HEK293 (cell line): ENCODE measurements at regions not wholly inside any gene's neighbourhood (a gene's known extent, or its start where the extent isn't known, plus 50 kb on each side); places are given as distances from the start of the nearest gene placed in this dataset.

Experiments used
- CTCF ChIA-PET: fragments of 350-600 bp; formaldehyde crosslinking; extraction: SDS; loops from one replicate; lab custom pipeline; 2021; ENCODE audit warnings: antibody characterized with exemption; lab: Yijun Ruan, JAX
- POLR2A ChIA-PET: fragments of 300-600 bp; formaldehyde crosslinking; extraction: SDS; loops from one replicate; lab custom pipeline; 2020; ENCODE audit warnings: antibody characterized with exemption, inconsistent platforms; lab: Yijun Ruan, JAX
- H3K27ac ChIP-seq: fragments of 200-500 bp; sonication (Bioruptor generic); 2 replicates; pipeline ENCODE4 v1.5.1; 2014; ENCODE audit warnings: low read depth, low read length, control low read depth, inconsistent platforms; ENCODE audit errors: extremely low read depth
- H3K36me3 ChIP-seq, 2 experiments: fragments of 200-500 bp in 1 of 2; sonication (Bioruptor generic) in 1 of 2; 1 replicate in 1 of 2; 2 replicates in 1 of 2; pipeline ENCODE4 v1.5.1; 2014 to 2017; ENCODE audit warnings: inconsistent platforms in 2 of 2, low read length in 2 of 2; ENCODE audit not compliant: control insufficient read depth in 2 of 2, insufficient read depth in 1 of 2
- H3K4me1 ChIP-seq: fragments of 200-500 bp; sonication (Bioruptor generic); 2 replicates; pipeline ENCODE4 v1.5.1; 2014; ENCODE audit warnings: mild to moderate bottlenecking, low read length, inconsistent platforms; ENCODE audit not compliant: control insufficient read depth, insufficient read depth
- H3K4me3 ChIP-seq: 2 replicates; pipeline ENCODE4 v1.5.1; 2011; ENCODE audit warnings: low read depth, mild to moderate bottlenecking, control low read depth, low read length, moderate library complexity
- H3K9me3 ChIP-seq: fragments of 200-500 bp; sonication (Bioruptor generic); 2 replicates; pipeline ENCODE4 v1.5.1; 2014; ENCODE audit warnings: low read depth, low read length, inconsistent platforms; ENCODE audit not compliant: control insufficient read depth, insufficient read depth
- INSM2 ChIP-seq: fragments of 450-650 bp; formaldehyde crosslinking; IDR thresholded peaks from 2 replicates; pipeline ENCODE4 v1.5.1; 2016; ENCODE audit warnings: missing biosample characterization, missing genetic modification characterization
- MZF1 ChIP-seq: fragments of 450-650 bp; formaldehyde crosslinking; IDR thresholded peaks from 2 replicates; pipeline ENCODE4 v1.5.1; 2017; ENCODE audit warnings: missing biosample characterization, missing genetic modification characterization, borderline replicate concordance
- OSR2 ChIP-seq: fragments of 450-650 bp; formaldehyde crosslinking; IDR thresholded peaks from 2 replicates; pipeline ENCODE4 v1.5.1; 2016; ENCODE audit warnings: missing biosample characterization, missing genetic modification characterization
- PRDM2 ChIP-seq: fragments of 450-650 bp; formaldehyde crosslinking; IDR thresholded peaks from 2 replicates; pipeline ENCODE4 v1.5.1; 2016; ENCODE audit warnings: missing biosample characterization, missing genetic modification characterization, borderline replicate concordance
- ZBTB8A ChIP-seq: fragments of 450-650 bp; formaldehyde crosslinking; IDR thresholded peaks from 2 replicates; pipeline ENCODE4 v1.5.1; 2016; ENCODE audit warnings: missing biosample characterization, missing genetic modification characterization
- ZNF184 ChIP-seq: fragments of 450-650 bp; IDR thresholded peaks from 2 replicates; pipeline ENCODE4 v1.5.1; 2018; ENCODE audit warnings: missing biosample characterization, mild to moderate bottlenecking, missing genetic modification characterization
- ZNF202 ChIP-seq: fragments of 450-650 bp; formaldehyde crosslinking; IDR thresholded peaks from 2 replicates; pipeline ENCODE4 v1.5.1; 2016; ENCODE audit warnings: missing biosample characterization, missing genetic modification characterization, borderline replicate concordance
- ZNF311 ChIP-seq: fragments of 450-650 bp; formaldehyde crosslinking; IDR thresholded peaks from 2 replicates; pipeline ENCODE4 v1.5.1; 2017; ENCODE audit warnings: missing biosample characterization, missing genetic modification characterization, borderline replicate concordance
- ZNF335 ChIP-seq: fragments of 450-650 bp; formaldehyde crosslinking; conservative IDR thresholded peaks from 2 replicates; pipeline ENCODE4 v1.5.1; 2016; ENCODE audit warnings: missing biosample characterization, missing genetic modification characterization
- ZNF398 ChIP-seq: fragments of 450-650 bp; formaldehyde crosslinking; IDR thresholded peaks from 2 replicates; pipeline ENCODE4 v1.5.1; 2017; ENCODE audit warnings: missing biosample characterization, missing genetic modification characterization
- ZNF48 ChIP-seq: fragments of 450-650 bp; formaldehyde crosslinking; IDR thresholded peaks from 2 replicates; pipeline ENCODE4 v1.5.1; 2016; ENCODE audit warnings: missing biosample characterization, missing genetic modification characterization
- ZNF555 ChIP-seq: fragments of 450-650 bp; formaldehyde crosslinking; conservative IDR thresholded peaks from 2 replicates; pipeline ENCODE4 v1.5.1; 2017; ENCODE audit warnings: missing biosample characterization, mild to moderate bottlenecking, missing genetic modification characterization, inconsistent platforms
- ZNF560 ChIP-seq: fragments of 450-650 bp; formaldehyde crosslinking; IDR thresholded peaks from 2 replicates; pipeline ENCODE4 v1.5.1; 2017; ENCODE audit warnings: missing biosample characterization, missing genetic modification characterization, borderline replicate concordance
- ZNF585B ChIP-seq: fragments of 450-650 bp; formaldehyde crosslinking; IDR thresholded peaks from 2 replicates; pipeline ENCODE4 v1.5.1; 2016; ENCODE audit warnings: missing biosample characterization, missing genetic modification characterization
- ZNF658 ChIP-seq: fragments of 450-650 bp; formaldehyde crosslinking; IDR thresholded peaks from 2 replicates; pipeline ENCODE4; 2016; ENCODE audit warnings: missing biosample characterization, missing genetic modification characterization
- ZNF660 ChIP-seq: fragments of 450-650 bp; IDR thresholded peaks from 2 replicates; pipeline ENCODE4 v1.5.1; 2018; ENCODE audit warnings: missing biosample characterization, mild to moderate bottlenecking, missing genetic modification characterization
- ZNF664 ChIP-seq: fragments of 450-650 bp; formaldehyde crosslinking; IDR thresholded peaks from 2 replicates; pipeline ENCODE4 v1.5.1; 2016; ENCODE audit warnings: missing biosample characterization, missing genetic modification characterization
- ZNF776 ChIP-seq: fragments of 450-650 bp; formaldehyde crosslinking; IDR thresholded peaks from 2 replicates; pipeline ENCODE4 v1.5.0; 2017; ENCODE audit warnings: missing biosample characterization, missing genetic modification characterization, borderline replicate concordance
- ZNF843 ChIP-seq: fragments of 450-650 bp; formaldehyde crosslinking; IDR thresholded peaks from 2 replicates; pipeline ENCODE4 v1.5.1; 2016; ENCODE audit warnings: missing biosample characterization, missing genetic modification characterization
- ZSCAN18 ChIP-seq: fragments of 450-650 bp; formaldehyde crosslinking; IDR thresholded peaks from 2 replicates; pipeline ENCODE4 v1.5.1; 2016; ENCODE audit warnings: missing biosample characterization, missing genetic modification characterization
- ZSCAN23 ChIP-seq: fragments of 450-650 bp; formaldehyde crosslinking; IDR thresholded peaks from 2 replicates; pipeline ENCODE4 v1.5.1; 2016; ENCODE audit warnings: missing biosample characterization, missing genetic modification characterization

GRCh38 chr10:8485032-8485431, 430.5 kb downstream of the GATA3 start (continued):
- no peak for TF ChIP-seq ZNF560 (tag by site-specific recombination)
- TF ChIP-seq INSM2 = no peak

DNA sequence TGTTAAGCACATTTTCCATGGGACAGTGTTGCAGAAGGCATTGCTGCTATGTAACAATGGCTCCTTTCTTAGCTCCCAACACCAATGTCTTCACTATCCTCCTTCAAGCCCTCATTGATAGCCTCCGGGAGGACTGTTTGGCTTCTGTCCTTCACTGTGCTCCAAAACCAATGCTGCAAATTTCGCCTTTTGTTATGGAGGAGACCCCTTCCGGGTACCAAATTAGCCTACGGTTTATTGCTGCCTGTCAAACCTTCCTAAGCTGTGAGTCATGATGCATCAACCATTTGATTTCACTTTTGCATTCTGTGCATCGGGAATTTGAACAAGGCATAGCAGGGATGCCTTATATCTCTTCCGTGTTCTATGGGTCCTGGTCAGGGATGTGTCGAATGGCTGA, 432.9 kb downstream of the GATA3 start:
- CTCF ChIA-PET = interaction anchor here (0.6 kb wide), 1 partner anchor 211 kb away, joined by 3 read pairs; no protein-coding TSS in a partner anchor
- no peak for TF ChIP-seq OSR2 (tag by site-specific recombination)
- no peak for TF ChIP-seq ZSCAN18 (tag by site-specific recombination)
- no peak for TF ChIP-seq ZNF398 (tag by site-specific recombination)
- TF ChIP-seq ZNF660 (tag by site-specific recombination) = no peak
- no peak for TF ChIP-seq INSM2
- no peak for TF ChIP-seq ZNF585B
- no peak for TF ChIP-seq ZBTB8A (tag by site-specific recombination)
- no peak for TF ChIP-seq ZSCAN23 (tag by site-specific recombination)
- TF ChIP-seq ZNF48 (tag by site-specific recombination) = no peak
- TF ChIP-seq ZNF202 (tag by site-specific recombination) = no peak
- TF ChIP-seq ZNF776 (tag by site-specific recombination) = no peak
- TF ChIP-seq MZF1 (tag by site-specific recombination) = no peak
- no peak for TF ChIP-seq ZNF335
- TF ChIP-seq ZNF843 (tag by site-specific recombination) = no peak
- no peak for TF ChIP-seq ZNF555 (tag by site-specific recombination)
- no peak for TF ChIP-seq ZNF184
- TF ChIP-seq ZNF664 (tag by site-specific recombination) = no peak
- no peak for TF ChIP-seq ZNF311 (tag by site-specific recombination)
- TF ChIP-seq PRDM2 = no peak
- TF ChIP-seq ZNF658 (tag by site-specific recombination) = no peak
- POLR2A ChIA-PET = no interaction called here
- H3K4me3 ChIP-seq = no peak overlapping the region
- no peaks in the 10 kb centered on the region for H3K4me1 ChIP-seq
- H3K27ac ChIP-seq = no peak overlapping the region
- no peaks in the 10 kb centered on the region for H3K36me3 ChIP-seq
- no peaks in the 10 kb centered on the region for H3K9me3 ChIP-seq
